VCaP (cell line): ENCODE measurements at regions not wholly inside any gene's neighbourhood (a gene's known extent, or its start where the extent isn't known, plus 50 kb on each side); places are given as distances from the start of the nearest gene placed in this dataset.

Experiments used
- H3K27ac ChIP-seq: fragments of 450-650 bp; 2 replicates; pipeline ENCODE4 v1.5.1; 2017
- CTCF ChIP-seq: fragments of 450-650 bp; conservative IDR thresholded peaks from 2 replicates; pipeline ENCODE4 v1.5.1; 2017; ENCODE audit warnings: mild to moderate bottlenecking, moderate library complexity

GRCh38 chr7:91674470-91674869 lies 206.0 kb downstream of the MTERF1 start:
- H3K27ac ChIP-seq, result no peak overlapping the region
- TF ChIP-seq CTCF, result no peak

- no peak for TF ChIP-seq CTCF
- H3K27ac ChIP-seq, result no peak overlapping the region
These were observed 198.8 kb downstream of the MTERF1 start for GRCh38 chr7:91681718-91682117.

- no peak overlapping the region for H3K27ac ChIP-seq
- TF ChIP-seq CTCF, result no peak
These were observed 196.7 kb downstream of the MTERF1 start for GRCh38 chr7:91683823-91684222.

GRCh38 chr7:91685544-91685943 lies 195.0 kb downstream of the MTERF1 start:
- no peak overlapping the region for H3K27ac ChIP-seq
- TF ChIP-seq CTCF, result no peak

GRCh38 chr7:91690541-91691070 lies 189.9 kb downstream of the MTERF1 start:
- no peak for TF ChIP-seq CTCF
- H3K27ac ChIP-seq, result no peak overlapping the region

GRCh38 chr7:91691865-91692264 lies 188.6 kb downstream of the MTERF1 start:
- no peak overlapping the region for H3K27ac ChIP-seq
- no peak for TF ChIP-seq CTCF

GRCh38 chr7:91692800-91693199 lies 187.7 kb downstream of the MTERF1 start:
- no peak for TF ChIP-seq CTCF
- no peak overlapping the region for H3K27ac ChIP-seq

GRCh38 chr7:91694351-91694841 lies 186.1 kb downstream of the MTERF1 start:
- H3K27ac ChIP-seq, result no peak overlapping the region
- TF ChIP-seq CTCF, result no peak
